SU-DHL-6 (cell line): ENCODE measurements at regions not wholly inside any gene's neighbourhood (a gene's known extent, or its start where the extent isn't known, plus 50 kb on each side); places are given as distances from the start of the nearest gene placed in this dataset.

Experiments
- H2AFZ ChIP-seq: fragments of 200-600 bp; sonication (generic); 2 replicates; pipeline ENCODE4 v1.6.1; 2014; ENCODE audit warnings: low read depth, mild to moderate bottlenecking, moderate library complexity, mixed read lengths, antibody characterized with exemption, low read length; ENCODE audit not compliant: severe bottlenecking
- H3F3A ChIP-seq: fragments of 200-600 bp; shearing (Covaris generic); 2 replicates; pipeline ENCODE4 v1.6.0; 2016; ENCODE audit warnings: antibody characterized with exemption, mild to moderate bottlenecking; ENCODE audit not compliant: insufficient read depth
- H3K27ac ChIP-seq: fragments of 200-600 bp; sonication (generic); 2 replicates; pipeline ENCODE4 v1.5.1; 2016; ENCODE audit warnings: low read depth, mild to moderate bottlenecking, low read length, moderate library complexity, mixed read lengths
- H3K27me3 ChIP-seq: fragments of 200-600 bp; sonication (generic), shearing (Covaris generic); 2 replicates; pipeline ENCODE4 v1.6.0; 2014; ENCODE audit warnings: mild to moderate bottlenecking, low read length
- H3K36me3 ChIP-seq: fragments of 200-600 bp; sonication (generic); 2 replicates; pipeline ENCODE4 v1.6.1; 2014; ENCODE audit warnings: mild to moderate bottlenecking, low read length, mixed read lengths
- H3K4me2 ChIP-seq: fragments of 300-600, 200-600 bp; shearing (Covaris generic), sonication (generic); 2 replicates; pipeline ENCODE4 v1.6.0; 2014; ENCODE audit warnings: low read length, low read depth, mild to moderate bottlenecking; ENCODE audit not compliant: poor library complexity, severe bottlenecking
- H3K4me3 ChIP-seq: fragments of 200-600 bp; sonication (generic); 2 replicates; pipeline ENCODE4 v1.5.1; 2014; ENCODE audit warnings: antibody characterized with exemption, low read length, mild to moderate bottlenecking, mixed read lengths; ENCODE audit not compliant: insufficient read depth, poor library complexity, severe bottlenecking
- H3K79me2 ChIP-seq: fragments of 200-600 bp; sonication (generic); 2 replicates; pipeline ENCODE4 v1.6.1; 2014; ENCODE audit warnings: mild to moderate bottlenecking, low read length, moderate library complexity; ENCODE audit not compliant: insufficient read depth
- H3K9ac ChIP-seq: fragments of 200-600 bp; sonication (generic); 2 replicates; pipeline ENCODE4 v1.7.0; 2014; ENCODE audit warnings: mild to moderate bottlenecking, low read length
- H3K9me2 ChIP-seq: fragments of 200-600 bp; sonication (generic); replicated peaks from 2 replicates; pipeline ENCODE4 v1.6.1; 2014; ENCODE audit warnings: low read length; ENCODE audit not compliant: insufficient read depth
- H3K9me3 ChIP-seq: fragments of 200-600 bp; sonication (generic); 2 replicates; pipeline ENCODE4 v1.6.1; 2014; ENCODE audit warnings: low read length, mixed read lengths; ENCODE audit not compliant: insufficient read depth
- H4K20me1 ChIP-seq: fragments of 200-600 bp; sonication (generic); 2 replicates; pipeline ENCODE4 v1.6.1; 2014; ENCODE audit warnings: low read depth, mild to moderate bottlenecking, antibody characterized with exemption, low read length, moderate library complexity, mixed read lengths
- CTCF ChIP-seq: fragments of 200-600 bp; sonication (generic); IDR thresholded peaks from one replicate; pipeline ENCODE4 v1.5.1; 2017; ENCODE audit warnings: antibody characterized with exemption, mild to moderate bottlenecking, low read length, moderate library complexity; ENCODE audit not compliant: insufficient read depth, poor library complexity, severe bottlenecking
- EZH2phosphoT487 ChIP-seq: fragments of 200-600 bp; sonication (generic), shearing (Covaris generic); conservative IDR thresholded peaks from 2 replicates; pipeline ENCODE4 v1.6.1; 2018; ENCODE audit warnings: mild to moderate bottlenecking, antibody characterized with exemption, low read length, moderate library complexity, mixed read lengths

DNA sequence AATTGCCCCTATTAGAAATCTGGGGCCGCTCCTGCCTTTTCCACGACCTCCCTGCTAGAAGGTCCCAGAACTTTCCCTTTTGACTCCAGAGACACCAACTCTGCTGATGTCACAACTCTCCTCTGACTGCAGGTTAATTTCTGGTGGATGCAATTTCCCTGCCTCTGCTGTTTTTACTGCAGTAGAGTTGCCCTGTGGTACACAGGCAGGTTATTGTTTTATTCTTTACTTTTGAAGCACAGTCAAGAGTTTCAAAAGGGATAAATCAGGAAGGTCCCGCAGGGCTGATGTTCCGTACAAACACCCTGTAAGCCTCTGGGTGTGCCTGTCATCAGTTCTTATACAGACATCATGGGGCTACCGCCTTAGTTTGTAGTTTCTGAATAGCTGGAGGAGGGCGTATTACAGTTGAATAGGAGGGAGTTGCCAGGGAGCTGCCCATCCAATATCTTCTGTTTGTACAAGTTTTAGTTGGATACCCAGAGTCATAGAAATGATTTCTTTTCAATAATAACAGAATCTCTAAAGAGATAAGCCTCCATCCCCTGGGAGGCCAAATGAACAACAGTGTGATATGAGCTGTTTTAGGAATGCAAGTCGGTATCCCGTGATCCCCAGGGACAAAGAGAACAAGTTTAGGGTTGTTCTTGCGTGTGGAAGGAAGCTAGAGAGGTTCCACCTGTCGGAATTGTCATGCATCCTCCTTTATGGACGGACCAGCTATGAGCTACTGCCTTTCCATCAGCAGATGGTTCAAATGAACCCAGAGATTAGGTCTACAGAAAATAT, 108.4 kb upstream of the COPS8 start:
- H3K27me3 ChIP-seq: no peaks in the 10 kb centered on the region
- H2AFZ ChIP-seq: no peak overlapping the region
- H3K79me2 ChIP-seq: no peaks in the 10 kb centered on the region
- no peaks in the 10 kb centered on the region for H3K9me3 ChIP-seq
- no peaks in the 10 kb centered on the region for H3K9me2 ChIP-seq
- H3K36me3 ChIP-seq: no peaks in the 10 kb centered on the region
- H3K27ac ChIP-seq: no peak overlapping the region
- no peak overlapping the region for H3K4me2 ChIP-seq
- H3F3A ChIP-seq: no peaks in the 10 kb centered on the region
- no peak for TF ChIP-seq EZH2phosphoT487
- TF ChIP-seq CTCF: no peak
- H3K9ac ChIP-seq: no peak overlapping the region
- no peak overlapping the region for H3K4me3 ChIP-seq
- no peaks in the 10 kb centered on the region for H4K20me1 ChIP-seq

DNA sequence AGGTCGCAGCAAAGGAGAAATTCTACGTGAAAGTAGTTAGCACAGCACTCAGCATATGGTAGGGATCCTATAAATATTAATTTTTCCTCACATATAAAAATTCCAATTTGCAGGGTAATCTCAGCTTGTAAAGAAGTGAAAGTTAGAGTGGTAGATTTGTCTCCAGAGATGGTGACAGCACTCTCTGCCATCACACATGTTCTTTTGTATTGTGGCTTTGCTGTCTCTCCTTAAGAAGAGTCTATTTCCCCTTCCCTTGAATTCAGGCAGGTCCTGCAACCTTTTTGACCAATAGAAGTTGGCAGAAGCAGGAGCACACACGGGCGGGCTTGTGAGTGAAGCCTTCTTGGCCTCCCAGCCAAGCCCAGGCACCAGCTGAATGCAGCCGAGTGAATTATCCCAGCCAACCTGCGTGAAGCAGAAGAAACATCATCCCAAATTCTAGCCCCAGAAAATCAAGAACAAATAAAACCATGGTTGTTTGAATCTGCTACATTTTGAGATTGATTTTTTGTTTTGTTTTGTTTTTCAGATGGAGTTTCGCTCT, 107.8 kb upstream of the COPS8 start:
- Histone ChIP-seq H3K27me3 (no peaks in the 10 kb centered on the region), H3K27ac (no peak overlapping the region), H3K9me3 (no peaks in the 10 kb centered on the region), H3K79me2 (no peaks in the 10 kb centered on the region), H3K9me2 (no peaks in the 10 kb centered on the region), H3F3A (no peaks in the 10 kb centered on the region), H3K4me3 (no peak overlapping the region), H2AFZ (no peak overlapping the region), H3K4me2 (no peak overlapping the region), H3K9ac (no peak overlapping the region), H4K20me1 (no peaks in the 10 kb centered on the region), H3K36me3 (no peaks in the 10 kb centered on the region)
- TF ChIP-seq EZH2phosphoT487: no peak
- no peak for TF ChIP-seq CTCF

GRCh38 chr2:236979664-236980063, 106.0 kb upstream of the COPS8 start:
- Histone ChIP-seq H3K4me3 (no peak overlapping the region), H3K9me2 (no peaks in the 10 kb centered on the region), H3K36me3 (no peaks in the 10 kb centered on the region), H3K27me3 (no peaks in the 10 kb centered on the region), H3K27ac (no peak overlapping the region), H3K4me2 (no peak overlapping the region), H3K9me3 (no peaks in the 10 kb centered on the region), H3K9ac (no peak overlapping the region), H3K79me2 (no peaks in the 10 kb centered on the region), H4K20me1 (no peaks in the 10 kb centered on the region), H3F3A (no peaks in the 10 kb centered on the region), H2AFZ (no peak overlapping the region)
- no peak for TF ChIP-seq CTCF
- no peak for TF ChIP-seq EZH2phosphoT487
